Activated naive CD4-positive, alpha-beta T cell treated with anti-CD3 and anti-CD28 coated beads for 36 hours (primary cell): ENCODE measurements at regions not wholly inside any gene's neighbourhood (a gene's known extent, or its start where the extent isn't known, plus 50 kb on each side); places are given as distances from the start of the nearest gene placed in this dataset.
"Not testable (repeated sequence)": the region's sequence is repeated elsewhere in the genome, so short reads cannot be mapped to it uniquely, and the experiment has no call there.

Experiments
- CTCF ChIA-PET: fragments of 350-600 bp; sonication (Branson Sonifier 250); formaldehyde crosslinking; loops from one replicate; lab custom pipeline; 2021; ENCODE audit warnings: antibody characterized with exemption; lab: Charles Lee
- DNase-seq: peaks from one replicate; pipeline ENCODE4 v3.0.0-alpha.2; 2020
- H3K27ac Mint-ChIP-seq: one replicate; pipeline ENCODE4 v1.8.0; 2021; ENCODE audit warnings: mild to moderate bottlenecking, mixed read lengths
- H3K27me3 Mint-ChIP-seq: one replicate; pipeline ENCODE4 v1.8.0; 2021; ENCODE audit warnings: low read depth, mixed read lengths
- H3K36me3 Mint-ChIP-seq: one replicate; pipeline ENCODE4 v1.8.0; 2021; ENCODE audit warnings: low read depth, mixed read lengths
- H3K4me1 Mint-ChIP-seq: one replicate; pipeline ENCODE4 v1.8.0; 2021; ENCODE audit warnings: low read depth, mixed read lengths
- H3K4me3 Mint-ChIP-seq: one replicate; pipeline ENCODE4 v1.8.0; 2021; ENCODE audit warnings: mild to moderate bottlenecking, moderate library complexity, mixed read lengths
- H3K9me3 Mint-ChIP-seq: one replicate; pipeline ENCODE4 v1.8.0; 2021; ENCODE audit warnings: mixed read lengths
- intact Hi-C: fragments of 100-400 bp; cut with micrococcal nuclease; formaldehyde crosslinking; loops from one replicate; pipeline ENCODE4 v1.15.1; 2023

GRCh38 chr1:30090162-30090820, 633.1 kb downstream of the MATN1 start:
- no peak overlapping the region for H3K27ac Mint-ChIP-seq
- H3K36me3 Mint-ChIP-seq, result no peaks in the 10 kb centered on the region
- peaks cover 32% of the 10 kb centered on the region for H3K9me3 Mint-ChIP-seq
- no peaks in the 10 kb centered on the region for H3K4me1 Mint-ChIP-seq
- H3K27me3 Mint-ChIP-seq, result peaks cover 26% of the 10 kb centered on the region
- H3K4me3 Mint-ChIP-seq, result no peak overlapping the region
- DNase-seq, result no peak
- CTCF ChIA-PET, result interaction anchor here (0.7 kb wide), 1 partner anchor 12 kb away, joined by 3 read pairs; no protein-coding TSS in a partner anchor
- intact Hi-C loops, result no loop called here

GRCh38 chr1:30089024-30089430, 634.4 kb downstream of the MATN1 start:
- H3K27ac Mint-ChIP-seq, result no peak overlapping the region
- intact Hi-C loops, result loop anchor here (5.0 to 10.0 kb wide), 4 partner anchors 174 to 852 kb away; partner anchors contain the start of gene PTPRU
- H3K9me3 Mint-ChIP-seq, result peaks cover 32% of the 10 kb centered on the region
- peaks cover 34% of the 10 kb centered on the region for H3K27me3 Mint-ChIP-seq
- no peaks in the 10 kb centered on the region for H3K36me3 Mint-ChIP-seq
- DNase-seq, result no peak
- H3K4me3 Mint-ChIP-seq, result no peak overlapping the region
- CTCF ChIA-PET, result no interaction called here
- no peaks in the 10 kb centered on the region for H3K4me1 Mint-ChIP-seq

GRCh38 chr1:30088594-30088993, 634.8 kb downstream of the MATN1 start:
- DNase-seq, result no peak
- CTCF ChIA-PET, result no interaction called here
- H3K4me1 Mint-ChIP-seq, result no peaks in the 10 kb centered on the region
- H3K36me3 Mint-ChIP-seq, result no peaks in the 10 kb centered on the region
- intact Hi-C loops, result loop anchor here (5.0 to 10.0 kb wide), 4 partner anchors 174 to 851 kb away; partner anchors contain the start of gene PTPRU
- peaks cover 31% of the 10 kb centered on the region for H3K9me3 Mint-ChIP-seq
- H3K27me3 Mint-ChIP-seq, result peaks cover 35% of the 10 kb centered on the region
- H3K4me3 Mint-ChIP-seq, result no peak overlapping the region
- H3K27ac Mint-ChIP-seq, result peak overlapping the region; percentile 2

GRCh38 chr1:30087465-30087864, 635.9 kb downstream of the MATN1 start:
- no peak overlapping the region for H3K4me3 Mint-ChIP-seq
- intact Hi-C loops, result loop anchor here (5.0 to 10.0 kb wide), 4 partner anchors 173 to 850 kb away; partner anchors contain the start of gene PTPRU
- no peaks in the 10 kb centered on the region for H3K4me1 Mint-ChIP-seq
- H3K27ac Mint-ChIP-seq, result no peak overlapping the region
- no peaks in the 10 kb centered on the region for H3K36me3 Mint-ChIP-seq
- DNase-seq, result no peak
- peaks cover 21% of the 10 kb centered on the region for H3K9me3 Mint-ChIP-seq
- H3K27me3 Mint-ChIP-seq, result peaks cover 41% of the 10 kb centered on the region
- CTCF ChIA-PET, result interaction anchor here (1.4 kb wide), 1 partner anchor 620 kb away, joined by 3 read pairs; no protein-coding TSS in a partner anchor

- Mint-ChIP-seq H3K4me3 (no peak overlapping the region), H3K27ac (no peak overlapping the region), H3K36me3 (no peaks in the 10 kb centered on the region), H3K27me3 (peaks cover 49% of the 10 kb centered on the region), H3K9me3 (peaks cover 7% of the 10 kb centered on the region), H3K4me1 (no peaks in the 10 kb centered on the region)
- peak; percentile 50 for DNase-seq
- CTCF ChIA-PET, result interaction anchor here (0.5 kb wide), 1 partner anchor 61 kb away, joined by 4 read pairs; no protein-coding TSS in a partner anchor
- intact Hi-C loops, result loop anchor here (5.0 to 10.0 kb wide), 4 partner anchors 171 to 849 kb away; partner anchors contain the start of gene PTPRU
Measured at GRCh38 chr1:30085811-30086770, 637.3 kb downstream of the MATN1 start.

- Mint-ChIP-seq H3K4me3 (no peak overlapping the region), H3K27ac (no peak overlapping the region), H3K4me1 (no peaks in the 10 kb centered on the region), H3K36me3 (no peaks in the 10 kb centered on the region), H3K9me3 (peaks cover 4% of the 10 kb centered on the region), H3K27me3 (peaks cover 49% of the 10 kb centered on the region)
- CTCF ChIA-PET, result interaction anchor here (0.5 kb wide), 1 partner anchor 62 kb away, joined by 4 read pairs; no protein-coding TSS in a partner anchor
- intact Hi-C loops, result loop anchor here (5.0 to 10.0 kb wide), 4 partner anchors 170 to 848 kb away; partner anchors contain the start of gene PTPRU
- no peak for DNase-seq
Measured at GRCh38 chr1:30084909-30085571, 638.3 kb downstream of the MATN1 start.

- no peak for DNase-seq
- no peak overlapping the region for H3K4me3 Mint-ChIP-seq
- H3K27ac Mint-ChIP-seq, result no peak overlapping the region
- H3K27me3 Mint-ChIP-seq, result peaks cover 43% of the 10 kb centered on the region
- CTCF ChIA-PET, result no interaction called here
- H3K9me3 Mint-ChIP-seq, result no peaks in the 10 kb centered on the region
- intact Hi-C loops, result loop anchor here (10.0 kb wide), 2 partner anchors 169 to 621 kb away; no protein-coding TSS in a partner anchor
- no peaks in the 10 kb centered on the region for H3K36me3 Mint-ChIP-seq
- H3K4me1 Mint-ChIP-seq, result no peaks in the 10 kb centered on the region
Measured at GRCh38 chr1:30083800-30084464, 639.5 kb downstream of the MATN1 start.

GRCh38 chr1:30081379-30082102, 641.8 kb downstream of the MATN1 start:
- Mint-ChIP-seq H3K27me3 (peaks cover 29% of the 10 kb centered on the region), H3K9me3 (no peaks in the 10 kb centered on the region), H3K4me1 (no peaks in the 10 kb centered on the region), H3K4me3 (no peak overlapping the region), H3K27ac (no peak overlapping the region), H3K36me3 (no peaks in the 10 kb centered on the region)
- CTCF ChIA-PET, result no interaction called here
- no peak for DNase-seq
- intact Hi-C loops, result loop anchor here (10.0 kb wide), 2 partner anchors 167 to 623 kb away; no protein-coding TSS in a partner anchor

GRCh38 chr1:30075916-30076315, 647.5 kb downstream of the MATN1 start:
- H3K36me3 Mint-ChIP-seq, DNase-seq, H3K4me3 Mint-ChIP-seq, H3K27ac Mint-ChIP-seq, H3K9me3 Mint-ChIP-seq, H3K4me1 Mint-ChIP-seq, H3K27me3 Mint-ChIP-seq, CTCF ChIA-PET, intact Hi-C loops: not testable (repeated sequence)

- H3K36me3 Mint-ChIP-seq, result no peaks in the 10 kb centered on the region
- no peaks in the 10 kb centered on the region for H3K4me1 Mint-ChIP-seq
- no peak overlapping the region for H3K4me3 Mint-ChIP-seq
- intact Hi-C loops, result no loop called here
- CTCF ChIA-PET, result no interaction called here
- no peaks in the 10 kb centered on the region for H3K9me3 Mint-ChIP-seq
- DNase-seq, result no peak
- no peak overlapping the region for H3K27ac Mint-ChIP-seq
- H3K27me3 Mint-ChIP-seq, result peaks cover 5% of the 10 kb centered on the region
Measured at GRCh38 chr1:30068787-30069472, 654.5 kb downstream of the MATN1 start.
